H1 (cell line): ENCODE measurements at regions not wholly inside any gene's neighbourhood (a gene's known extent, or its start where the extent isn't known, plus 50 kb on each side); places are given as distances from the start of the nearest gene placed in this dataset.

ENCODE experiments used
- CTCF ChIA-PET: fragments of 300-600 bp; sonication (Branson Sonifier 250); formaldehyde crosslinking; loops from one replicate; lab custom pipeline; 2021; ENCODE audit not compliant: partially characterized antibody; lab: Charles Lee
- POLR2A ChIA-PET: fragments of 300-600 bp; sonication (Branson Sonifier 250); formaldehyde crosslinking; loops from one replicate; lab custom pipeline; 2021; ENCODE audit warnings: inconsistent platforms; ENCODE audit not compliant: partially characterized antibody; lab: Charles Lee
- DNase-seq, 2 experiments: peaks; one replicate each; pipeline versions ENCODE4 v3.0.0 to v3.0.0-alpha.2; 2010 to 2022; ENCODE audit warnings: low spot score in 2 of 2, low read depth in 1 of 2, mixed read lengths in 1 of 2
- FAIRE-seq: peaks from 2 replicates; lab custom pipeline; 2011; peaks lifted over from hg19 to GRCh38; lab: Jason Lieb, UNC
- H2AFZ ChIP-seq: 2 replicates; pipeline ENCODE4 v1.8.1; 2012; ENCODE audit warnings: low read length, inconsistent platforms
- H2AK5ac ChIP-seq: 2 replicates; pipeline ENCODE4 v1.6.1; 2013; ENCODE audit warnings: low read depth, low read length
- H2BK120ac ChIP-seq: replicated peaks from 2 replicates; pipeline ENCODE3; 2013; ENCODE audit warnings: low read depth, low read length, inconsistent platforms
- H2BK12ac ChIP-seq: 2 replicates; pipeline ENCODE4 v1.6.1; 2013; ENCODE audit warnings: low read depth, low read length
- H2BK15ac ChIP-seq: 2 replicates; pipeline ENCODE4 v1.6.1; 2013; ENCODE audit warnings: low read length
- H2BK20ac ChIP-seq: 2 replicates; pipeline ENCODE4 v1.6.1; 2013; ENCODE audit warnings: low read length
- H2BK5ac ChIP-seq: 2 replicates; pipeline ENCODE4 v1.6.1; 2013; ENCODE audit warnings: low read depth, low read length
- H3K14ac ChIP-seq: 2 replicates; pipeline ENCODE4 v1.6.1; 2013; ENCODE audit warnings: inconsistent platforms; ENCODE audit not compliant: insufficient read length
- H3K18ac ChIP-seq: 2 replicates; pipeline ENCODE4 v1.6.1; 2013; ENCODE audit warnings: low read length; ENCODE audit errors: extremely low read depth
- H3K23ac ChIP-seq: 2 replicates; pipeline ENCODE4 v1.6.1; 2013; ENCODE audit warnings: inconsistent platforms; ENCODE audit not compliant: insufficient read length
- H3K23me2 ChIP-seq: 2 replicates; pipeline ENCODE4 v1.6.1; 2013; ENCODE audit warnings: low read depth, low read length
- H3K27ac ChIP-seq: 2 replicates; pipeline ENCODE4 v1.6.1; 2011; ENCODE audit warnings: low read depth, low read length, inconsistent platforms
- H3K27me3 ChIP-seq, 4 experiments: replicated peaks in 1 of 4; 1 replicate in 1 of 4; 2 replicates in 3 of 4; pipeline versions ENCODE4 v1.6.1 to v1.8.1; 2011 to 2013; ENCODE audit warnings: low read length in 3 of 4, mild to moderate bottlenecking in 3 of 4, inconsistent platforms in 2 of 4, mixed read lengths in 2 of 4, moderate library complexity in 1 of 4; ENCODE audit not compliant: control insufficient read depth in 3 of 4, insufficient read depth in 3 of 4; ENCODE audit errors: extremely low read depth in 1 of 4
- H3K36me3 ChIP-seq, 4 experiments: 2 replicates each; pipeline versions ENCODE4 v1.6.1 to v1.8.1; 2011 to 2013; ENCODE audit warnings: mild to moderate bottlenecking in 4 of 4, low read length in 3 of 4, moderate library complexity in 2 of 4, control low read depth in 1 of 4, inconsistent platforms in 1 of 4; ENCODE audit not compliant: insufficient read depth in 4 of 4, control insufficient read depth in 2 of 4
- H3K4ac ChIP-seq: replicated peaks from 2 replicates; pipeline ENCODE3; 2013; ENCODE audit warnings: low read length, low read depth, mixed read lengths, inconsistent platforms; ENCODE audit not compliant: insufficient read length
- H3K4me1 ChIP-seq, 4 experiments: replicated peaks in 1 of 4; 1 replicate in 1 of 4; 2 replicates in 3 of 4; pipeline versions ENCODE4 v1.6.1 to v1.8.1; 2011 to 2013; ENCODE audit warnings: low read length in 3 of 4, inconsistent platforms in 2 of 4, mixed read lengths in 1 of 4; ENCODE audit not compliant: insufficient read depth in 4 of 4, control insufficient read depth in 3 of 4
- H3K4me2 ChIP-seq, 2 experiments: 2 replicates each; pipeline versions ENCODE4 v1.6.1 to v1.8.1; 2011 to 2013; ENCODE audit warnings: low read depth in 2 of 2, low read length in 2 of 2, control low read depth in 1 of 2, inconsistent platforms in 1 of 2, mild to moderate bottlenecking in 1 of 2; ENCODE audit not compliant: insufficient read depth in 1 of 2
- H3K4me3 ChIP-seq, 4 experiments: fragments of 200-600, 300-600 bp in 1 of 4; sonication (generic), shearing (Covaris generic), sonication (Bioruptor Twin) in 1 of 4; 2 replicates each; pipeline versions ENCODE4 v1.5.1 to v1.8.1; 2011 to 2016; ENCODE audit warnings: low read length in 4 of 4, low read depth in 3 of 4, control low read depth in 2 of 4, inconsistent platforms in 2 of 4, mild to moderate bottlenecking in 2 of 4, mixed read lengths in 1 of 4, moderate library complexity in 1 of 4; ENCODE audit not compliant: insufficient read depth in 2 of 4; ENCODE audit errors: extremely low read depth in 1 of 4
- H3K56ac ChIP-seq: replicated peaks from 2 replicates; pipeline ENCODE3; 2013; ENCODE audit warnings: low read depth, mild to moderate bottlenecking, mixed read lengths, low read length, inconsistent platforms; ENCODE audit not compliant: insufficient read length
- H3K79me1 ChIP-seq: 2 replicates; pipeline ENCODE4 v1.6.1; 2013; ENCODE audit warnings: low read depth, low read length, control low read depth
- H3K79me2 ChIP-seq, 2 experiments: 2 replicates each; pipeline versions ENCODE4 v1.6.1 to v1.8.1; 2012 to 2013; ENCODE audit warnings: low read length in 2 of 2, mild to moderate bottlenecking in 2 of 2, inconsistent platforms in 1 of 2; ENCODE audit not compliant: insufficient read depth in 2 of 2, control insufficient read depth in 1 of 2
- H3K9ac ChIP-seq, 4 experiments: replicated peaks in 1 of 4; 1 replicate in 1 of 4; 2 replicates in 3 of 4; pipeline versions ENCODE4 v1.6.1 to v1.8.1; 2011 to 2013; ENCODE audit warnings: low read depth in 3 of 4, low read length in 3 of 4, control low read depth in 2 of 4, mild to moderate bottlenecking in 2 of 4, moderate library complexity in 2 of 4, inconsistent platforms in 1 of 4; ENCODE audit errors: extremely low read depth in 1 of 4
- H3K9me3 ChIP-seq, 2 experiments: 2 replicates each; pipeline versions ENCODE4 v1.6.1 to v1.8.1; 2012 to 2013; ENCODE audit warnings: mild to moderate bottlenecking in 2 of 2, moderate library complexity in 2 of 2, control low read depth in 1 of 2, inconsistent platforms in 1 of 2, low read depth in 1 of 2, low read length in 1 of 2, mixed read lengths in 1 of 2; ENCODE audit not compliant: insufficient read depth in 2 of 2
- H4K20me1 ChIP-seq, 2 experiments: replicated peaks in 1 of 2; 2 replicates each; pipeline versions ENCODE3 to v1.8.1; 2011 to 2013; ENCODE audit warnings: inconsistent platforms in 2 of 2, low read length in 2 of 2, mild to moderate bottlenecking in 1 of 2; ENCODE audit not compliant: insufficient read depth in 2 of 2, control insufficient read depth in 1 of 2
- H4K5ac ChIP-seq: 2 replicates; pipeline ENCODE4 v1.6.1; 2013; ENCODE audit warnings: low read length, low read depth, mixed read lengths, inconsistent platforms; ENCODE audit not compliant: insufficient read length
- H4K8ac ChIP-seq: 2 replicates; pipeline ENCODE4 v1.8.0; 2013; ENCODE audit warnings: mild to moderate bottlenecking, moderate library complexity, low read length, inconsistent platforms; ENCODE audit not compliant: insufficient read depth; ENCODE audit errors: extremely low read depth
- H4K91ac ChIP-seq: replicated peaks from 2 replicates; pipeline ENCODE3; 2013; ENCODE audit warnings: low read length, mixed read lengths, inconsistent platforms; ENCODE audit not compliant: insufficient read length
- EZH2 ChIP-seq: fragments of 200-600 bp; sonication (generic); IDR thresholded peaks from 2 replicates; pipeline ENCODE4 v1.7.1; 2012; ENCODE audit warnings: low read depth, mild to moderate bottlenecking, moderate library complexity, low read length, inconsistent platforms; ENCODE audit not compliant: severe bottlenecking
- GABPA ChIP-seq: IDR thresholded peaks from 2 replicates; pipeline ENCODE4 v1.6.1; 2011; ENCODE audit warnings: mild to moderate bottlenecking, low read length, moderate library complexity, borderline replicate concordance; ENCODE audit not compliant: insufficient read depth
- POU5F1 ChIP-seq: IDR thresholded peaks from 2 replicates; pipeline ENCODE4 v1.6.1; 2011; ENCODE audit warnings: low read depth, mild to moderate bottlenecking, low read length, moderate library complexity
- WGBS, 2 experiments: shearing (Covaris generic) in 1 of 2; methylation state at CpG; one replicate each; pipeline versions ENCODE4 v1.1.6 to v1.1.7; 2013 to 2015; ENCODE audit warnings: low lambda C conversion rate in 2 of 2, mixed read lengths in 2 of 2, inconsistent platforms in 1 of 2, low coverage in 1 of 2, missing lambda C conversion rate in 1 of 2; ENCODE audit not compliant: insufficient replicate concordance in 2 of 2, insufficient coverage in 1 of 2, insufficient read length in 1 of 2; ENCODE audit errors: extremely low coverage in 1 of 2, missing lambda C conversion rate in 1 of 2; 5-methylcytosine and 5-hydroxymethylcytosine counted together

DNA sequence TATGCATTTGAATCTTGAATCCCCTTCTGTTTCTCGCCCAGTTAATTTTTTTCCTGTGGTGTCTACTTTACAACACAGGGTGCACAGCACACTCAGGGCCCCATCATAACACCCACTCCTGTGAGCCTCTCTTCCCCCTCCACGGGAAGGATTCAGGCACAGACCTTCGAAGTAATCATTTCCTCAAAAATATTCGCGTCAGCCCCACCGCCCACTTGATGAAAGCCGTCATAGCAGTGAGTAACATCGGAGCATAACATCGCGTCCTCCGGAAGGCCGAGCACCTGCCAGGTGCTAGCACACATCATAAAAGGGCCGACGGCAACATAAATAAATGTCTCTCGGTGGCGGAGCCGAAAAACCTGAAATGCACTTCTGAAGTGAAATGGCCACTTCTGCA, 201.7 kb upstream of the ADARB2 start:
- Histone ChIP-seq H3K23ac (no peak overlapping the region), H3K36me3 (no peaks in the 10 kb centered on the region), H2AK5ac (no peak overlapping the region), H3K23me2 (no peaks in the 10 kb centered on the region), H3K4me3 (no peak overlapping the region), H2BK20ac (no peak overlapping the region), H3K9ac (no peak overlapping the region), H3K14ac (no peak overlapping the region), H3K27ac (no peak overlapping the region), H3K79me2 (no peaks in the 10 kb centered on the region), H2BK15ac (no peak overlapping the region), H3K4ac (no peak overlapping the region), H3K9me3 (no peaks in the 10 kb centered on the region), H3K56ac (no peak overlapping the region), H3K18ac (no peak overlapping the region), H2BK120ac (no peak overlapping the region), H3K27me3 (no peaks in the 10 kb centered on the region), H2BK5ac (no peak overlapping the region), H4K20me1 (no peaks in the 10 kb centered on the region), H3K79me1 (no peaks in the 10 kb centered on the region), H4K91ac (no peak overlapping the region), H3K4me2 (no peak overlapping the region), H2BK12ac (no peak overlapping the region), H4K8ac (no peak overlapping the region), H3K4me1 (no peaks in the 10 kb centered on the region), H4K5ac (no peak overlapping the region), H2AFZ (no peak overlapping the region)
- ChIA-PET CTCF (interaction anchor here (0.5 kb wide), 1 partner anchor 221 kb away, joined by 3 read pairs; no protein-coding TSS in a partner anchor), POLR2A (no interaction called here)
- no peak for DNase-seq
- 98% methylated on average over 17 of the region's 17 CpGs; no CpG with 5 or more reads in 1 of the 2 experiments for WGBS, 2 experiments
- FAIRE-seq: no peak
- TF ChIP-seq GABPA (no peak), EZH2 (no peak), POU5F1 (no peak)
